ENCODE measurements at regions not wholly inside any gene's neighbourhood (a gene's known extent, or its start where the extent isn't known, plus 50 kb on each side); places are given as distances from the start of the nearest gene placed in this dataset.

GRCh38 chr7:135847242-135847641, 98.6 kb upstream of the FAM180A start:
- DNase-seq (no peak), ATAC-seq (no peak), FAIRE-seq (no peak)
- no peak for TF ChIP-seq CTCF (IDR thresholded peaks at IDR 0.05)
- no peaks in the 10 kb centered on the region for H3K36me3 ChIP-seq
- no peaks in the 10 kb centered on the region for H3K9me3 ChIP-seq
- no peaks in the 10 kb centered on the region for H3K4me1 ChIP-seq
- H3K27ac ChIP-seq = no peak overlapping the region
- no peak overlapping the region for H3K4me3 ChIP-seq
- intact Hi-C loops (cut with DNase I) = no loop called here
- WGBS, 2 donors = 75 to 84% methylated on average over 2 of the region's 2 CpGs
- no peaks in the 10 kb centered on the region for H3K27me3 ChIP-seq

- H3K9me3 ChIP-seq = no peaks in the 10 kb centered on the region
- TF ChIP-seq CTCF (IDR thresholded peaks at IDR 0.05) = no peak
- no peaks in the 10 kb centered on the region for H3K4me1 ChIP-seq
- no peaks in the 10 kb centered on the region for H3K36me3 ChIP-seq
- ATAC-seq = no peak
- H3K27me3 ChIP-seq = no peaks in the 10 kb centered on the region
- intact Hi-C loops (cut with DNase I) = no loop called here
- no peak overlapping the region for H3K27ac ChIP-seq
- DNase-seq = no peak
- no peak for FAIRE-seq
- H3K4me3 ChIP-seq = no peak overlapping the region
- 89 to 90% methylated on average over 5 of the region's 5 CpGs for WGBS, 2 donors
Observed at GRCh38 chr7:135846339-135846738, 97.7 kb upstream of the FAM180A start.

- Histone ChIP-seq H3K27ac (no peak overlapping the region), H3K9me3 (no peaks in the 10 kb centered on the region), H3K4me1 (no peaks in the 10 kb centered on the region), H3K4me3 (no peak overlapping the region), H3K36me3 (no peaks in the 10 kb centered on the region), H3K27me3 (no peaks in the 10 kb centered on the region)
- WGBS, 2 donors = 75 to 91% methylated on average over 3 of the region's 3 CpGs
- DNase-seq (no peak), ATAC-seq (no peak), FAIRE-seq (no peak)
- no peak for TF ChIP-seq CTCF (IDR thresholded peaks at IDR 0.05)
- intact Hi-C loops (cut with DNase I) = no loop called here
Observed at GRCh38 chr7:135845415-135846075, 96.9 kb upstream of the FAM180A start.

- TF ChIP-seq CTCF (IDR thresholded peaks at IDR 0.05) = no peak
- no peak for ATAC-seq
- intact Hi-C loops (cut with DNase I) = no loop called here
- 82 to 87% methylated on average over 5 of the region's 5 CpGs for WGBS, 2 donors
- no peak for DNase-seq
- no peaks in the 10 kb centered on the region for H3K4me1 ChIP-seq
- no peak for FAIRE-seq
- no peaks in the 10 kb centered on the region for H3K27me3 ChIP-seq
- no peak overlapping the region for H3K27ac ChIP-seq
- H3K36me3 ChIP-seq = no peaks in the 10 kb centered on the region
- H3K4me3 ChIP-seq = no peak overlapping the region
- no peaks in the 10 kb centered on the region for H3K9me3 ChIP-seq
Observed at GRCh38 chr7:135844903-135845302, 96.3 kb upstream of the FAM180A start.

GRCh38 chr7:135843214-135843613, 94.6 kb upstream of the FAM180A start:
- intact Hi-C loops (cut with DNase I) = no loop called here
- ATAC-seq (no peak), DNase-seq (no peak), FAIRE-seq (no peak)
- H3K9me3 ChIP-seq = no peaks in the 10 kb centered on the region
- no peaks in the 10 kb centered on the region for H3K36me3 ChIP-seq
- WGBS, 2 donors = 72 to 77% methylated on average over 4 of the region's 4 CpGs
- no peak for TF ChIP-seq CTCF (IDR thresholded peaks at IDR 0.05)
- H3K27me3 ChIP-seq = no peaks in the 10 kb centered on the region
- H3K4me1 ChIP-seq = no peaks in the 10 kb centered on the region
- H3K27ac ChIP-seq = no peak overlapping the region
- H3K4me3 ChIP-seq = no peak overlapping the region

Measured in pancreas (tissue), 10 donors.